WTC11 (cell line): ENCODE measurements at regions not wholly inside any gene's neighbourhood (a gene's known extent, or its start where the extent isn't known, plus 50 kb on each side); places are given as distances from the start of the nearest gene placed in this dataset.

Source experiments
- ATAC-seq: fragments of 200-7000 bp; cut with Tn5 transposase; 2 replicates; pipeline ENCODE4 v1.10.0; 2021; ENCODE audit warnings: mild to moderate bottlenecking, moderate library complexity
- CTCF ChIA-PET: fragments of 300-600 bp; sonication (Branson Sonifier 250); formaldehyde crosslinking; loops from one replicate; lab custom pipeline; 2021; ENCODE audit warnings: antibody characterized with exemption; lab: Charles Lee
- POLR2A ChIA-PET: fragments of 350-600 bp; sonication (Branson Sonifier 250); formaldehyde crosslinking; loops from one replicate; lab custom pipeline; 2021; ENCODE audit warnings: antibody characterized with exemption; lab: Charles Lee
- DNase-seq: peaks from one replicate; pipeline ENCODE4 v3.0.0; 2021; ENCODE audit warnings: low spot score
- H3K27ac Mint-ChIP-seq: 2 replicates; pipeline ENCODE4 v1.8.0; 2021; ENCODE audit warnings: mixed read lengths
- H3K27me3 Mint-ChIP-seq: 2 replicates; pipeline ENCODE4 v1.8.0; 2021; ENCODE audit warnings: low read depth, mild to moderate bottlenecking, moderate library complexity, mixed read lengths
- H3K36me3 Mint-ChIP-seq: 2 replicates; pipeline ENCODE4 v1.8.0; 2021; ENCODE audit warnings: mixed read lengths
- H3K4me1 Mint-ChIP-seq: 2 replicates; pipeline ENCODE4 v1.8.0; 2022; ENCODE audit warnings: mixed read lengths
- H3K4me3 Mint-ChIP-seq: 2 replicates; pipeline ENCODE4 v1.8.0; 2021; ENCODE audit warnings: mild to moderate bottlenecking, moderate library complexity, mixed read lengths
- H3K9me3 Mint-ChIP-seq: 2 replicates; pipeline ENCODE4 v1.8.0; 2021; ENCODE audit warnings: mixed read lengths
- ATF1 ChIP-seq: sonication (generic); formaldehyde crosslinking; IDR thresholded peaks from 2 replicates; pipeline ENCODE4 v1.8.1; 2023; ENCODE audit warnings: mild to moderate bottlenecking, moderate library complexity, missing genetic modification reagents
- ATF3 ChIP-seq: sonication (generic); formaldehyde crosslinking; conservative IDR thresholded peaks from 2 replicates; pipeline ENCODE4 v1.8.1; 2022; ENCODE audit warnings: mild to moderate bottlenecking, missing genetic modification reagents
- CBFB ChIP-seq: sonication (generic); formaldehyde crosslinking; IDR thresholded peaks from 2 replicates; pipeline ENCODE4 v1.8.1; 2022; ENCODE audit warnings: mild to moderate bottlenecking, low read depth, missing genetic modification reagents
- E2F1 ChIP-seq: sonication (generic); formaldehyde crosslinking; IDR thresholded peaks from 2 replicates; pipeline ENCODE4 v1.8.0; 2022; ENCODE audit warnings: mild to moderate bottlenecking, missing genetic modification reagents
- EMX1 ChIP-seq: fragments of 250-450 bp; sonication (Bioruptor Pico); IDR thresholded peaks from 2 replicates; pipeline ENCODE4 v1.8.0; 2021; ENCODE audit warnings: mild to moderate bottlenecking
- GRHL2 ChIP-seq: fragments of 250-450 bp; sonication (Bioruptor Pico); IDR thresholded peaks from 2 replicates; pipeline ENCODE4 v1.8.0; 2022; ENCODE audit warnings: mild to moderate bottlenecking, moderate library complexity; ENCODE audit not compliant: insufficient replicate concordance, severe bottlenecking
- MYBL2 ChIP-seq: sonication (generic); formaldehyde crosslinking; IDR thresholded peaks from 2 replicates; pipeline ENCODE4 v1.8.1; 2023; ENCODE audit warnings: mild to moderate bottlenecking, moderate library complexity, missing genetic modification reagents
- NFATC4 ChIP-seq: fragments of 250-450 bp; sonication (Bioruptor Pico); IDR thresholded peaks from 2 replicates; pipeline ENCODE4 v1.9.0; 2021; ENCODE audit warnings: mild to moderate bottlenecking
- OVOL2 ChIP-seq: fragments of 250-450 bp; sonication (Bioruptor Pico); IDR thresholded peaks from 2 replicates; pipeline ENCODE4 v1.9.0; 2021; ENCODE audit warnings: mild to moderate bottlenecking, borderline replicate concordance
- PRDM15 ChIP-seq: sonication (generic); formaldehyde crosslinking; IDR thresholded peaks from 2 replicates; pipeline ENCODE4 v1.8.0; 2022; ENCODE audit warnings: missing genetic modification reagents
- PREB ChIP-seq: sonication (generic); formaldehyde crosslinking; IDR thresholded peaks from 2 replicates; pipeline ENCODE4 v1.8.1; 2022; ENCODE audit warnings: mild to moderate bottlenecking, missing genetic modification reagents, moderate library complexity, borderline replicate concordance
- PRRX2 ChIP-seq: fragments of 250-450 bp; sonication (Bioruptor Pico); IDR thresholded peaks from 2 replicates; pipeline ENCODE4 v1.8.0; 2021; ENCODE audit warnings: mild to moderate bottlenecking
- RORB ChIP-seq: fragments of 250-450 bp; sonication (Bioruptor Pico); IDR thresholded peaks from 2 replicates; pipeline ENCODE4 v1.9.0; 2021; ENCODE audit warnings: mild to moderate bottlenecking
- STAT6 ChIP-seq: sonication (generic); formaldehyde crosslinking; conservative IDR thresholded peaks from 2 replicates; pipeline ENCODE4 v1.8.1; 2023; ENCODE audit warnings: mild to moderate bottlenecking, low read depth, missing genetic modification reagents, moderate library complexity
- ZBTB43 ChIP-seq: sonication (generic); formaldehyde crosslinking; IDR thresholded peaks from 2 replicates; pipeline ENCODE4 v1.8.1; 2023; ENCODE audit warnings: mild to moderate bottlenecking, missing genetic modification reagents
- ZNF138 ChIP-seq: sonication (generic); formaldehyde crosslinking; conservative IDR thresholded peaks from 2 replicates; pipeline ENCODE4 v1.8.1; 2022; ENCODE audit warnings: mild to moderate bottlenecking, moderate library complexity, missing genetic modification reagents
- ZNF512 ChIP-seq: sonication (generic); formaldehyde crosslinking; IDR thresholded peaks from 2 replicates; pipeline ENCODE4 v1.8.1; 2022; ENCODE audit warnings: missing genetic modification reagents, borderline replicate concordance
- ZSCAN18 ChIP-seq: fragments of 250-450 bp; sonication (Bioruptor Pico); IDR thresholded peaks from 2 replicates; pipeline ENCODE4 v2.1.2; 2022; ENCODE audit warnings: mild to moderate bottlenecking, moderate library complexity

GRCh38 chr10:43964486-43964885 lies 315.8 kb upstream of the ZNF32 start:
- ATAC-seq (no peak), DNase-seq (no peak)
- Mint-ChIP-seq H3K4me3 (no peak overlapping the region), H3K27me3 (peaks cover 3% of the 10 kb centered on the region; the same call in 1 of the 2 replicates), H3K36me3 (no peaks in the 10 kb centered on the region), H3K27ac (no peak overlapping the region), H3K4me1 (no peaks in the 10 kb centered on the region)
- CTCF ChIA-PET, result no interaction called here
- POLR2A ChIA-PET, result interaction anchor here (1.7 kb wide), 1 partner anchor 54 kb away, joined by 4 read pairs; no protein-coding TSS in a partner anchor
- TF ChIP-seq OVOL2 (no peak), CBFB (CRISPR knock-in tag) (no peak), ZNF138 (CRISPR knock-in tag) (no peak), NFATC4 (CRISPR knock-in tag) (no peak), EMX1 (CRISPR knock-in tag) (no peak), GRHL2 (CRISPR knock-in tag) (no peak), ATF3 (no peak), MYBL2 (no peak), RORB (CRISPR knock-in tag) (no peak), ZBTB43 (CRISPR knock-in tag) (no peak), ZSCAN18 (no peak), PRRX2 (CRISPR knock-in tag) (no peak), E2F1 (CRISPR knock-in tag) (no peak), PREB (CRISPR knock-in tag) (no peak)
- TF ChIP-seq, all 79 proteins: peak for 0
- no peaks in the 10 kb centered on the region for H3K9me3 Mint-ChIP-seq

GRCh38 chr10:43963793-43964425 lies 315.2 kb upstream of the ZNF32 start:
- Mint-ChIP-seq H3K4me3 (no peak overlapping the region), H3K27ac (no peak overlapping the region), H3K9me3 (no peaks in the 10 kb centered on the region), H3K27me3 (no peaks in the 10 kb centered on the region), H3K36me3 (no peaks in the 10 kb centered on the region), H3K4me1 (no peaks in the 10 kb centered on the region)
- DNase-seq (no peak), ATAC-seq (no peak)
- ChIA-PET POLR2A (interaction anchor here (1.7 kb wide), 1 partner anchor 53 kb away, joined by 4 read pairs; no protein-coding TSS in a partner anchor), CTCF (no interaction called here)
- TF ChIP-seq ZNF512 (CRISPR knock-in tag), result no peak

- H3K27ac Mint-ChIP-seq, result no peak overlapping the region
- H3K27me3 Mint-ChIP-seq, result no peaks in the 10 kb centered on the region
- no peak for ATAC-seq
- no peaks in the 10 kb centered on the region for H3K4me1 Mint-ChIP-seq
- DNase-seq, result no peak
- no peaks in the 10 kb centered on the region for H3K36me3 Mint-ChIP-seq
- no peaks in the 10 kb centered on the region for H3K9me3 Mint-ChIP-seq
- ChIA-PET POLR2A (interaction anchor here (1.7 kb wide), 1 partner anchor 53 kb away, joined by 4 read pairs; no protein-coding TSS in a partner anchor), CTCF (no interaction called here)
- no peak overlapping the region for H3K4me3 Mint-ChIP-seq
- TF ChIP-seq STAT6 (CRISPR knock-in tag) (no peak), ATF3 (no peak), ATF1 (CRISPR knock-in tag) (no peak), PRDM15 (CRISPR knock-in tag) (no peak)
Observed at GRCh38 chr10:43963379-43963778, 314.7 kb upstream of the ZNF32 start.
